Neural cell (in vitro differentiated cells): ENCODE measurements at regions not wholly inside any gene's neighbourhood (a gene's known extent, or its start where the extent isn't known, plus 50 kb on each side); places are given as distances from the start of the nearest gene placed in this dataset.

Source experiments
- H2AFZ ChIP-seq: fragments of 200-600, 300-800 bp; sonication (generic), shearing (Covaris generic); 2 replicates; pipeline ENCODE4 v1.6.0; 2014; ENCODE audit warnings: low read depth, mild to moderate bottlenecking, antibody characterized with exemption, low read length, moderate library complexity
- H3F3A ChIP-seq: fragments of 200-600 bp; shearing (Covaris generic); 2 replicates; pipeline ENCODE4 v1.6.1; 2016; ENCODE audit warnings: mild to moderate bottlenecking, moderate library complexity, mixed read lengths, antibody characterized with exemption, low read length; ENCODE audit not compliant: insufficient read depth, poor library complexity, severe bottlenecking
- H3K27ac ChIP-seq: fragments of 200-600, 300-800 bp; sonication (generic), shearing (Covaris generic); 2 replicates; pipeline ENCODE4 v1.5.1; 2014; ENCODE audit warnings: mild to moderate bottlenecking, low read length, moderate library complexity
- H3K27me3 ChIP-seq: fragments of 300-800, 200-600 bp; sonication (generic), shearing (Covaris generic); 2 replicates; pipeline ENCODE4 v1.6.0; 2014; ENCODE audit warnings: mild to moderate bottlenecking, low read depth, low read length, moderate library complexity; ENCODE audit not compliant: insufficient read depth
- H3K36me3 ChIP-seq: fragments of 300-800, 200-600 bp; sonication (generic), shearing (Covaris generic); 2 replicates; pipeline ENCODE4 v1.5.1; 2014; ENCODE audit warnings: mild to moderate bottlenecking, antibody characterized with exemption, low read length, moderate library complexity; ENCODE audit not compliant: insufficient read depth
- H3K4me2 ChIP-seq: fragments of 300-800, 200-600 bp; sonication (generic), shearing (Covaris generic); 2 replicates; pipeline ENCODE4 v1.6.0; 2014; ENCODE audit warnings: mild to moderate bottlenecking, low read length
- H3K4me3 ChIP-seq: fragments of 300-800, 200-600 bp; sonication (generic), shearing (Covaris generic); 2 replicates; pipeline ENCODE4 v1.5.1; 2014; ENCODE audit warnings: mild to moderate bottlenecking, low read length, moderate library complexity
- H3K79me2 ChIP-seq: fragments of 200-600 bp; shearing (Covaris generic); replicated peaks from 2 replicates; pipeline ENCODE4 v1.6.0; 2014; ENCODE audit warnings: mild to moderate bottlenecking, low read length, moderate library complexity; ENCODE audit not compliant: insufficient read depth
- H3K9ac ChIP-seq: fragments of 300-800, 200-600 bp; sonication (generic), shearing (Covaris generic); 2 replicates; pipeline ENCODE4 v1.6.1; 2016; ENCODE audit warnings: mild to moderate bottlenecking, low read length, mixed read lengths
- H3K9me2 ChIP-seq: fragments of 200-600 bp; shearing (Covaris generic); 2 replicates; pipeline ENCODE4 v1.6.1; 2016; ENCODE audit warnings: mild to moderate bottlenecking, low read length, mixed read lengths; ENCODE audit not compliant: insufficient read depth
- H3K9me3 ChIP-seq: fragments of 200-600, 300-800 bp; sonication (generic), shearing (Covaris generic); 2 replicates; pipeline ENCODE4 v1.6.1; 2016; ENCODE audit warnings: mild to moderate bottlenecking, mixed run types, low read length, moderate library complexity, mixed read lengths
- H4K20me1 ChIP-seq: fragments of 200-600 bp; shearing (Covaris generic); 2 replicates; pipeline ENCODE4 v1.6.1; 2016; ENCODE audit warnings: mild to moderate bottlenecking, mixed run types; ENCODE audit not compliant: insufficient read depth
- CTCF ChIP-seq: fragments of 450-650 bp; IDR thresholded peaks from 2 replicates; pipeline ENCODE4 v1.5.1; 2014; ENCODE audit warnings: antibody characterized with exemption, mild to moderate bottlenecking, moderate library complexity; ENCODE audit not compliant: poor library complexity, severe bottlenecking
- EP300 ChIP-seq: fragments of 450-650 bp; conservative IDR thresholded peaks from 2 replicates; pipeline ENCODE4 v1.6.1; 2014; ENCODE audit warnings: antibody characterized with exemption, mild to moderate bottlenecking, moderate library complexity; ENCODE audit not compliant: poor library complexity, severe bottlenecking
- EZH2 ChIP-seq: fragments of 200-600, 300-800 bp; shearing (Covaris generic), sonication (generic); IDR thresholded peaks from 2 replicates; pipeline ENCODE4 v1.6.1; 2014; ENCODE audit warnings: antibody characterized with exemption, low read length, borderline replicate concordance, mild to moderate bottlenecking; ENCODE audit not compliant: insufficient read depth, poor library complexity, severe bottlenecking
- MXI1 ChIP-seq: fragments of 450-650 bp; conservative IDR thresholded peaks from 2 replicates; pipeline ENCODE4 v1.6.1; 2014; ENCODE audit warnings: antibody characterized with exemption, mild to moderate bottlenecking; ENCODE audit not compliant: poor library complexity, severe bottlenecking
- POLR2AphosphoS5 ChIP-seq: IDR thresholded peaks from 2 replicates; pipeline ENCODE4 v1.6.1; 2012
- RAD21 ChIP-seq: fragments of 450-650 bp; conservative IDR thresholded peaks from 2 replicates; pipeline ENCODE4 v1.6.1; 2014; ENCODE audit warnings: antibody characterized with exemption, mild to moderate bottlenecking, moderate library complexity
- SMC3 ChIP-seq: fragments of 450-650 bp; conservative IDR thresholded peaks from 2 replicates; pipeline ENCODE4 v1.6.1; 2014; ENCODE audit warnings: antibody characterized with exemption, mild to moderate bottlenecking, moderate library complexity; ENCODE audit not compliant: poor library complexity
- TAF1 ChIP-seq: IDR thresholded peaks from 2 replicates; pipeline ENCODE4 v1.6.1; 2012; ENCODE audit warnings: low read depth
- TF ChIP-seq, protein P1 (sequence below): IDR thresholded peaks from 2 replicates; pipeline ENCODE4 v1.6.1; 2012; ENCODE audit warnings: borderline replicate concordance

- Histone ChIP-seq H3F3A (no peaks in the 10 kb centered on the region), H2AFZ (no peak overlapping the region), H3K4me2 (no peak overlapping the region), H4K20me1 (no peaks in the 10 kb centered on the region), H3K36me3 (no peaks in the 10 kb centered on the region), H3K27ac (no peak overlapping the region), H3K27me3 (no peaks in the 10 kb centered on the region), H3K9me3 (no peaks in the 10 kb centered on the region), H3K79me2 (no peaks in the 10 kb centered on the region), H3K9ac (no peak overlapping the region), H3K9me2 (no peaks in the 10 kb centered on the region), H3K4me3 (no peak overlapping the region)
- no peak for TF ChIP-seq POLR2AphosphoS5
- TF ChIP-seq RAD21 = no peak
- no peak for TF ChIP-seq EP300
- TF ChIP-seq SMC3 = no peak
- no peak for TF ChIP-seq EZH2
- no peak for TF ChIP-seq TAF1
- no peak for TF ChIP-seq MXI1
Observed at GRCh38 chr4:145279122-145279960, 99.0 kb upstream of the OTUD4 start.

DNA sequence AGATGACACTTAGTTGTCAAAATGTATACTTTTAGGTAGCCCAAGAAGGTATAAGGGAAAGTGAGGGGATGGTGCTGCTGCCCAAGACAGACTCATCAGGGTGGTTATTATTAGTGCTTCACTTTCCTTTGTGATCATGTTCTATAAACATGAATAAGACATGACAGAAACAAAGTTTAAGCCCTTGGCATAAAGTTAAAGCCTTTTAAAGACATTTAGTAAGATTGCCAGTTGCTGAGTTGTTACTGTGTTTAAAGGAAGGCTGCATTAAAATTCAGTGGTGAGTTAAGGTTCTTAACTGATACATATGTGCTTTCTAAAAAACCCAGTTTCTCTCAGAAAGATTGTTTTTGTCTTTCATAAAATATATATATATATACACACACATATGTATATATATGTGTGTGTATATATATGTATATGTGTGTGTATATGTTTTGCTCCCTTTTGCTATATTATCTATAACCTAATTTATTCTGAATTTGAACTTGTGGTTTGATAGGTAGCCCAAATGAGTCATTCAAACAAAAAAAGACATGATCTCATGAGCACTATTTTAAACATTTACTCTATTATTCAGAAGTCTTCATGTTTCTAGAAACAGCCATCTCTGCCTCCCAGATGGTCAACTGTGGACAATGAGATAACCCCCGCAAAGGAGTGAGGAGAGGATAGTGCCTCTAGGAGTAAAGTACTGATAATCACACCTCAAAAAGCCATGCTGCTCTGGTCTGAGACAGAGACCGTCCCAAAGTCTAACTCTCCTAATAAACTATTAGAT, 98.1 kb upstream of the OTUD4 start:
- no peaks in the 10 kb centered on the region for H3K9me3 ChIP-seq
- H3K27me3 ChIP-seq = no peaks in the 10 kb centered on the region
- H3K9ac ChIP-seq = no peak overlapping the region
- no peak overlapping the region for H2AFZ ChIP-seq
- H3K36me3 ChIP-seq = no peaks in the 10 kb centered on the region
- no peak overlapping the region for H3K4me2 ChIP-seq
- H3F3A ChIP-seq = no peaks in the 10 kb centered on the region
- no peak overlapping the region for H3K4me3 ChIP-seq
- no peaks in the 10 kb centered on the region for H4K20me1 ChIP-seq
- no peak for TF ChIP-seq CTCF
- no peak for TF ChIP-seq EP300
- TF ChIP-seq RAD21 = no peak
- no peak for TF ChIP-seq MXI1
- no peak for TF ChIP-seq TAF1
- TF ChIP-seq, protein P1, sequence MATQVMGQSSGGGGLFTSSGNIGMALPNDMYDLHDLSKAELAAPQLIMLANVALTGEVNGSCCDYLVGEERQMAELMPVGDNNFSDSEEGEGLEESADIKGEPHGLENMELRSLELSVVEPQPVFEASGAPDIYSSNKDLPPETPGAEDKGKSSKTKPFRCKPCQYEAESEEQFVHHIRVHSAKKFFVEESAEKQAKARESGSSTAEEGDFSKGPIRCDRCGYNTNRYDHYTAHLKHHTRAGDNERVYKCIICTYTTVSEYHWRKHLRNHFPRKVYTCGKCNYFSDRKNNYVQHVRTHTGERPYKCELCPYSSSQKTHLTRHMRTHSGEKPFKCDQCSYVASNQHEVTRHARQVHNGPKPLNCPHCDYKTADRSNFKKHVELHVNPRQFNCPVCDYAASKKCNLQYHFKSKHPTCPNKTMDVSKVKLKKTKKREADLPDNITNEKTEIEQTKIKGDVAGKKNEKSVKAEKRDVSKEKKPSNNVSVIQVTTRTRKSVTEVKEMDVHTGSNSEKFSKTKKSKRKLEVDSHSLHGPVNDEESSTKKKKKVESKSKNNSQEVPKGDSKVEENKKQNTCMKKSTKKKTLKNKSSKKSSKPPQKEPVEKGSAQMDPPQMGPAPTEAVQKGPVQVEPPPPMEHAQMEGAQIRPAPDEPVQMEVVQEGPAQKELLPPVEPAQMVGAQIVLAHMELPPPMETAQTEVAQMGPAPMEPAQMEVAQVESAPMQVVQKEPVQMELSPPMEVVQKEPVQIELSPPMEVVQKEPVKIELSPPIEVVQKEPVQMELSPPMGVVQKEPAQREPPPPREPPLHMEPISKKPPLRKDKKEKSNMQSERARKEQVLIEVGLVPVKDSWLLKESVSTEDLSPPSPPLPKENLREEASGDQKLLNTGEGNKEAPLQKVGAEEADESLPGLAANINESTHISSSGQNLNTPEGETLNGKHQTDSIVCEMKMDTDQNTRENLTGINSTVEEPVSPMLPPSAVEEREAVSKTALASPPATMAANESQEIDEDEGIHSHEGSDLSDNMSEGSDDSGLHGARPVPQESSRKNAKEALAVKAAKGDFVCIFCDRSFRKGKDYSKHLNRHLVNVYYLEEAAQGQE = no peak
- TF ChIP-seq POLR2AphosphoS5 = no peak
- no peak for TF ChIP-seq EZH2
- TF ChIP-seq SMC3 = no peak
- H3K27ac ChIP-seq = no peak overlapping the region
- no peaks in the 10 kb centered on the region for H3K9me2 ChIP-seq
- no peaks in the 10 kb centered on the region for H3K79me2 ChIP-seq
